ENCODE measurements at regions not wholly inside any gene's neighbourhood (a gene's known extent, or its start where the extent isn't known, plus 50 kb on each side); places are given as distances from the start of the nearest gene placed in this dataset.

GRCh38 chr14:101496776-101497683, 64.3 kb upstream of the DIO3 start:
- TF ChIP-seq CTCF (IDR thresholded peaks at IDR 0.05) (no peak), ZFX (IDR thresholded peaks at IDR 0.05; ENCODE audit: borderline replicate concordance) (no peak)

All from 22Rv1 (cell line).